H54 (cell line): ENCODE measurements at regions not wholly inside any gene's neighbourhood (a gene's known extent, or its start where the extent isn't known, plus 50 kb on each side); places are given as distances from the start of the nearest gene placed in this dataset.
A peak's percentile ranks its signal among the peaks of the same experiment; 100 is the strongest.
"Not testable (repeated sequence)": the region's sequence is repeated elsewhere in the genome, so short reads cannot be mapped to it uniquely, and the experiment has no call there.

Experiments
- DNase-seq: peaks from one replicate; pipeline ENCODE4 v3.0.0; 2011; ENCODE audit warnings: low spot score, mixed read lengths; ENCODE audit not compliant: insufficient read length
- FAIRE-seq: peaks from 3 replicates; lab custom pipeline; 2011; peaks lifted over from hg19 to GRCh38; lab: Jason Lieb, UNC
- POLR2A ChIP-seq: IDR thresholded peaks from 2 replicates; pipeline ENCODE4 v1.6.1; 2011; ENCODE audit warnings: low read depth, mild to moderate bottlenecking, low read length

DNA sequence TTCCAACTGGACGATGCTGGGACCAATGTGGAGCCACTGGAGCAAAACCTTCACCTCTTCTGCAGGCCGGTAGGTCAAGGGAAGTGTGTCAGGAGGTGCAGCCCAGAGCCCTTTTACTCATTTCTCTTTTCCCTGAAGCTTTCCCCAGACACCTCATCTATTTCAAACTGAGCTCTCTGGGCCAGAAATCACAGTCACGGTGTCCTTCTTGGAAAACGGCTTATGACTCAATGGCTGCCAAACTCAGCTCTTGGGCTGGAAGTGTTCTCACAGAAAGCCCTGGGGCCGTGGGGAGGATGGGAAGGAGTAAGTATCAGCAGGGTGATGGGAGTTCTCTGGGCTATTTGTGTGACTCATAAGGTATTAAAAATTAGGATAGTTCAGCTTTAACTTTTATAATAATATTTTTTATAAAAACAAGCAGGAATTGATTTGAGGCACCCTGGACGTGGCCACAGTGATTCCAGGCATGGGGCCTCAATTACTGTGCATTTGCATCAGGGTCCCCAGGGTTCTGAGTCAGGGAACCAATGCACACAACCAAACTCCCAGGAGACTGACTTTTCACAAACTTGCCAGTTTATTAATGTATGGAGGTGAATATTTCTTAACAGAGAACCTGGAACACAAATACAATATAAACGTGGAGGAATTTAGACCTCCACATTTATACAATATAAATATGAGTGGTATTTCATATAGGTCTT is 187.4 kb upstream of the TMEM72 start:
- no peak for FAIRE-seq
- TF ChIP-seq POLR2A: no peak
- DNase-seq: no peak

- DNase-seq: no peak
- no peak for TF ChIP-seq POLR2A
- FAIRE-seq: no peak
Observed at GRCh38 chr10:44724415-44725174, 186.5 kb upstream of the TMEM72 start.

DNA sequence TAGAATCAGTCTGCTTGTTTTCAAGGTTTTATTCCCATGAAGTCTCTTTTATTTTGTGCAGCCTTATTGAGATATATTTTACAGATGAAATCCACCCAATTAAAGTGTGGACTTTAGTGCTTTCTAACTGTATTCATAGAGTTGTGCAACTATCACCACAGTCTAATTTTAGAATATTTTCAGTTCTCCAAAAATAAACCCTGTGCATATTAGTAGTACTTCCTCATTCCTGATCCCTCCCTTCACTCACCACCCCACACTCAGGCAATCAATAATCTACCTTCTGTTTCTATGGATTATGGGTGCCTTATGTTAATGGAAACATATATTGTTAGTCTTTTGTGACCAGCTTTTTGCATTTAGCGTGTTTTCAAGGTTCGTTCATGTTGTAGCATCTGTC is 185.7 kb upstream of the TMEM72 start:
- no peak for FAIRE-seq
- no peak for DNase-seq
- no peak for TF ChIP-seq POLR2A

DNA sequence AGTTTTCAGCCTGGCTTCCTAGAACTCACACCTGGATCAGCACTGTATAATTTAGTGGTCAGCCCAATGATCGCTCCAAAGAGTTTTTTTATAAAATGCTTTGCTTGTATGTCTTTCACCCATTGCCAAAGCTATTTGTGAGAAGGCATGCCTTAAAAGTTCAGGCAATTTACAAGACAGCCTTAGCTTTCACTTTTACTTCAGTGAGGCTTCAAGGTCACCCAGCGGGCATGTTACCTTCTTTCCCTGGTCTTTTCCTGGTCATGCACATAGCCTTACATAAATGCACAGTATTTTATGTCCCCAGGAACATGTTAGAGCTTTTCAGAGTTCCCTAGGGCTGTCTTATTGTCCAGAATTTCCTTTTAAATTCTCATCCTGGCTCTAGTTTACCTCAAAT is 179.9 kb upstream of the TMEM72 start:
- TF ChIP-seq POLR2A: no peak
- FAIRE-seq (no peak), DNase-seq (no peak)

GRCh38 chr10:44733501-44734488 is 177.3 kb upstream of the TMEM72 start:
- DNase-seq (no peak), FAIRE-seq (no peak)
- no peak for TF ChIP-seq POLR2A

DNA sequence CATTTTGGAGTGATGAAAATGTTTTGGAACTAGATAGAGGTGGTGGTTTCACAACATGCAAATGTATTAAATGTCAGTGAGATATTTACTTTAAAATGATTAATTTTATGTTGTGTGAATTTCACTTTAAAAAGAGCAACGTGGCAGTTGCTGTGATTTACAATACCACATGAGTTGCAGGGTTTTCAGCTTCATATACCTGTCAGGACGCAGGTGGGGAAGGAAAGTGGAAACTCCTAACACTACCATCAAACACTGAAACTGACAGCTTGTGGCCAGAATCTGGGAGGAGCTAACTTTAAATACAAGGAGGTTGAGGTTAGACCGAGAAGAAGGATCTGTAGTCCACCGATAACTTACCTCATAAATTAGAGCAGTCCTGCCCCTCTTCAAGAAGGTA is 168.9 kb upstream of the TMEM72 start:
- no peak for TF ChIP-seq POLR2A
- DNase-seq: no peak
- FAIRE-seq: no peak

DNA sequence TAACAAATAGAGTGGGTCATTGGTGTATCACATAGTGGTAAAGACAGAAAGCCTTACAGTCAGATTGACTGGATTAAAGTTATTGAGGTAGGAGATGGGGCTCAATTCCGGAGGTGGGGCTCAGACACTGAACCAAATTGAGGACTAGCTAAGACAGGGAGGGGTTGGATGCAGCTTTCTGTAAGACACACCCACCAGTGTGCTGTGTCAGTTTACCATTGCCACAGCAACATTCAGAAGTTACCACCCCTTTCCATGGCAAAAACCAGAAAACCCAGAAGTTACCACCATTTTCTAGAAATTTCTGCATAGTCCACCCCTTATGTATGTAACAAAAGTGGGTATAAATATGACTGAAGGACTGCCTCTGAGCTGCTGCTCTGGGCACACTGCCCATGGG is 167.6 kb upstream of the TMEM72 start:
- no peak for DNase-seq
- FAIRE-seq: no peak
- no peak for TF ChIP-seq POLR2A

- DNase-seq: no peak
- no peak for FAIRE-seq
- TF ChIP-seq POLR2A: no peak
Observed at GRCh38 chr10:44745920-44746319, 165.2 kb upstream of the TMEM72 start.

GRCh38 chr10:44747593-44748172 is 163.5 kb upstream of the TMEM72 start:
- DNase-seq: no peak
- TF ChIP-seq POLR2A: no peak
- FAIRE-seq: no peak

GRCh38 chr10:44749151-44749550 is 162.0 kb upstream of the TMEM72 start:
- FAIRE-seq: no peak
- no peak for DNase-seq
- TF ChIP-seq POLR2A: no peak

DNA sequence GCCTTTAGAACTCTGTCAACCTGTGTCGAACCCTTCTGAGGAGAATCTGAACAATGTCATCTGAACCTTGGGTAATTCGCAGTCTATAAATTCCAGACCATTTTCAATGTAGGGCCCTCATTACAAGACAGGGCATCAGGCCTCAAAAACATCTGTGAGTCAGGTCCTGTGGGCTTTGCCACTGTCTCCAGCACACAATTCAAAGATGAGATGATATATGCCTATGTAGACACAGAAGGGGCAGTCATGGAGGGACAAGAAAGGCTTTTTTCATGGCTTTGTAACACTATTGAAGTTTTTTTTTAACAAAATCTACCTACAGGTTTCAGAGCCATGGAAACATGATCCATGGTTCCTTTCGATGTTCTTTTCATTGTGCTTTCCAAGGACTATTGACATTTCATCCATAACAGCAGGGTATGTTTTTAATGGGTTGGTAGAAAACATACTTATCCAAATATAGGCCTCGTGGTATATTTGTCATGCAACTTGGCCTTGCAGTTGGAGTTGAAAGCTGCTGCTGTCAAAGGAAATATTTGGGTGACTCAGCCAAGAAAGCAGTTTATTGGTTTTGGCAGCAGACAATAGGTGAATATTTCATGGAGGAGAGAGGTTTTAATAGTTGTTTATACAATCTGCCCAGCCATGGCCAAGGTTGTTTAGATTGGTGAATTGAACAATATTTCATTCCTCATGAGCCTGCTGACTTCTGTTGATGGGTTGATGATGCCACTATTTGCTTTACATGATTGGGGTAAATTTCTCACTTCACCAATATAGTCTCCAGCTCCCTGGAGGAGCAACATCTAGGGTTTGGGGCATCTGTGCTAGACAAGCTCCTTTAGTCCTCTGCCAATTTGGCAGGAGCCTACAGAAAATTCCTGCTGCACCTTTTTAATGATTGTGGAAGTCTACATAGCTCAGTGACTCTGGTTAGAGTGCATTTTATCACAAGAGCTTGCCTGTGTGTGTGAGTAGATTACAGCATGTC is 158.4 kb upstream of the TMEM72 start:
- FAIRE-seq (no peak), DNase-seq (peak; percentile 14)
- no peak for TF ChIP-seq POLR2A

- DNase-seq, FAIRE-seq: not testable (repeated sequence)
Observed at GRCh38 chr10:44754355-44754754, 156.8 kb upstream of the TMEM72 start.
